ENCODE measurements at regions not wholly inside any gene's neighbourhood (a gene's known extent, or its start where the extent isn't known, plus 50 kb on each side); places are given as distances from the start of the nearest gene placed in this dataset.

DNA sequence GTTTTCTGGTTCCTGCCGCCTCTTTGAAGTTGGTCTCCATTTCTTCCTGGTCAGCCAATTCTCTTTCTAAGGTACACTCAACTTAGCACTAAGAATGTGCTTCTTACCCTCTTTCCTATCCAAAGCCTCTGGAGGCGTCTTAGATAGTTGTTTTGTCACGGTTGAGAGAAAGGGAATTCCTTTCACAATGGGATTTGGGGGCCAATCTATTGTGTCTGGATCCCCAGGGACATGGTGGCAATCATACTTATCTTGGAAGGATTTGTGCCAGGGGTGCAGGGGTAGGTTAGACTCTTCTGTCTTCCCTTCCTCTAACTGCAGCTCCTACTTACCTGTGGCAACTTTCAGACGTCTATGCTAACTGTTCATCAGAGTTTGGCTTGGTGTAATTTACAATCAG is 287.1 kb downstream of the SOX2 start:
- Histone ChIP-seq H3K9me3 (ENCODE audit: control insufficient read depth, insufficient read depth, low read length) (no peaks in the 10 kb centered on the region), H4K20me1 (ENCODE audit: control insufficient read depth, insufficient read depth, low read depth, low read length) (no peaks in the 10 kb centered on the region), H3K79me2 (ENCODE audit: control insufficient read depth, low read length) (no peaks in the 10 kb centered on the region), H3K9me2 (replicated peaks; ENCODE audit: control insufficient read depth, low read length) (no peaks in the 10 kb centered on the region), H3K4me2 (ENCODE audit: low read length) (no peak overlapping the region), H3K27me3 (ENCODE audit: control insufficient read depth, low read length) (no peaks in the 10 kb centered on the region), H3K4me1 (ENCODE audit: control insufficient read depth, low read length) (no peaks in the 10 kb centered on the region; the same call in 1 of the 2 replicates), H3F3A (ENCODE audit: control insufficient read depth, insufficient read depth) (no peaks in the 10 kb centered on the region), H3K36me3 (ENCODE audit: control insufficient read depth, low read length) (no peaks in the 10 kb centered on the region), H3K27ac (ENCODE audit: low read depth, low read length) (no peak overlapping the region), H3K4me3 (ENCODE audit: low read length) (no peak overlapping the region)
- TF ChIP-seq EZH2phosphoT487 (IDR thresholded peaks at IDR 0.05; ENCODE audit: borderline replicate concordance, low read length) = no peak

DNA sequence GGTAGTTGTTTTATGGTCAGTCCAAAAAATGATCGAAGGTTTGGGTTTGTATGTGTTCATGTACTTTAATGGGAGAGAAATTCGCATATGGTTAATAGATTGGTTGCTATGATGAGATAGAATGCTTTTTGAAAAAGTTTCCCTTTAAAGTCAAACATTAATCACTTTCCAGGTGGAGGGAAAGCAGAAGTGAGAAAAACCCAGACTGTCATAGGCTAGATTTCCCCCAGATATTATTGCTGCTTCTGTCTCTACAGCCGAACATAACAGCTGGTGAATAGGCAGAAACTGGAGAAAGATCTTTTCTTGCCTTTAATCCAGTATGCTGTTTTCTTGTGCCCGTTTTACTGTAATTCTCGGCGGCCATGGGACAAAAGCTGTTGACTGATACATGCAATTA is 287.6 kb downstream of the SOX2 start:
- Histone ChIP-seq H3K27me3 (ENCODE audit: control insufficient read depth, low read length) (no peaks in the 10 kb centered on the region), H3K27ac (ENCODE audit: low read depth, low read length) (no peak overlapping the region), H3K9me3 (ENCODE audit: control insufficient read depth, insufficient read depth, low read length) (no peaks in the 10 kb centered on the region), H3K9me2 (replicated peaks; ENCODE audit: control insufficient read depth, low read length) (no peaks in the 10 kb centered on the region), H3K79me2 (ENCODE audit: control insufficient read depth, low read length) (no peaks in the 10 kb centered on the region), H3F3A (ENCODE audit: control insufficient read depth, insufficient read depth) (no peaks in the 10 kb centered on the region), H3K4me1 (ENCODE audit: control insufficient read depth, low read length) (no peaks in the 10 kb centered on the region; the same call in 1 of the 2 replicates), H4K20me1 (ENCODE audit: control insufficient read depth, insufficient read depth, low read depth, low read length) (no peaks in the 10 kb centered on the region), H3K4me3 (ENCODE audit: low read length) (no peak overlapping the region), H3K36me3 (ENCODE audit: control insufficient read depth, low read length) (no peaks in the 10 kb centered on the region), H3K4me2 (ENCODE audit: low read length) (no peak overlapping the region)
- TF ChIP-seq EZH2phosphoT487 (IDR thresholded peaks at IDR 0.05; ENCODE audit: borderline replicate concordance, low read length) (no peak), CTCF (IDR thresholded peaks at IDR 0.05; ENCODE audit: low read depth, low read length, poor library complexity, severe bottlenecking) (no peak)

- Histone ChIP-seq H3K4me2 (ENCODE audit: low read length) (no peak overlapping the region), H3K27ac (ENCODE audit: low read depth, low read length) (no peak overlapping the region), H3K79me2 (ENCODE audit: control insufficient read depth, low read length) (no peaks in the 10 kb centered on the region), H3K9me2 (replicated peaks; ENCODE audit: control insufficient read depth, low read length) (no peaks in the 10 kb centered on the region), H3K4me3 (ENCODE audit: low read length) (no peak overlapping the region), H3K4me1 (ENCODE audit: control insufficient read depth, low read length) (no peaks in the 10 kb centered on the region; the same call in 1 of the 2 replicates), H3K9me3 (ENCODE audit: control insufficient read depth, insufficient read depth, low read length) (no peaks in the 10 kb centered on the region), H3F3A (ENCODE audit: control insufficient read depth, insufficient read depth) (no peaks in the 10 kb centered on the region), H3K36me3 (ENCODE audit: control insufficient read depth, low read length) (no peaks in the 10 kb centered on the region), H3K27me3 (ENCODE audit: control insufficient read depth, low read length) (no peaks in the 10 kb centered on the region), H4K20me1 (ENCODE audit: control insufficient read depth, insufficient read depth, low read depth, low read length) (no peaks in the 10 kb centered on the region)
- TF ChIP-seq EZH2phosphoT487 (IDR thresholded peaks at IDR 0.05; ENCODE audit: borderline replicate concordance, low read length) (no peak), CTCF (IDR thresholded peaks at IDR 0.05; ENCODE audit: low read depth, low read length, poor library complexity, severe bottlenecking) (no peak)
These were observed 288.7 kb downstream of the SOX2 start for GRCh38 chr3:182000447-182000846.

- TF ChIP-seq EZH2phosphoT487 (IDR thresholded peaks at IDR 0.05; ENCODE audit: borderline replicate concordance, low read length) (no peak), CTCF (IDR thresholded peaks at IDR 0.05; ENCODE audit: low read depth, low read length, poor library complexity, severe bottlenecking) (no peak)
- Histone ChIP-seq H3K27ac (ENCODE audit: low read depth, low read length) (no peak overlapping the region), H3K79me2 (ENCODE audit: control insufficient read depth, low read length) (no peaks in the 10 kb centered on the region), H3K9me3 (ENCODE audit: control insufficient read depth, insufficient read depth, low read length) (no peaks in the 10 kb centered on the region), H3K4me2 (ENCODE audit: low read length) (no peak overlapping the region), H3K4me3 (ENCODE audit: low read length) (no peak overlapping the region), H3F3A (ENCODE audit: control insufficient read depth, insufficient read depth) (no peaks in the 10 kb centered on the region), H4K20me1 (ENCODE audit: control insufficient read depth, insufficient read depth, low read depth, low read length) (no peaks in the 10 kb centered on the region), H3K36me3 (ENCODE audit: control insufficient read depth, low read length) (no peaks in the 10 kb centered on the region), H3K9me2 (replicated peaks; ENCODE audit: control insufficient read depth, low read length) (no peaks in the 10 kb centered on the region), H3K27me3 (ENCODE audit: control insufficient read depth, low read length) (no peaks in the 10 kb centered on the region), H3K4me1 (ENCODE audit: control insufficient read depth, low read length) (no peaks in the 10 kb centered on the region)
These were observed 293.5 kb downstream of the SOX2 start for GRCh38 chr3:182005219-182005618.
